NAMALWA (cell line): ENCODE measurements at regions not wholly inside any gene's neighbourhood (a gene's known extent, or its start where the extent isn't known, plus 50 kb on each side); places are given as distances from the start of the nearest gene placed in this dataset.
"Not testable (repeated sequence)": the region's sequence is repeated elsewhere in the genome, so short reads cannot be mapped to it uniquely, and the experiment has no call there.

Source experiments
- DNase-seq: peaks from one replicate; pipeline ENCODE4 v3.0.0-alpha.2; 2015; ENCODE audit warnings: low spot score

DNA sequence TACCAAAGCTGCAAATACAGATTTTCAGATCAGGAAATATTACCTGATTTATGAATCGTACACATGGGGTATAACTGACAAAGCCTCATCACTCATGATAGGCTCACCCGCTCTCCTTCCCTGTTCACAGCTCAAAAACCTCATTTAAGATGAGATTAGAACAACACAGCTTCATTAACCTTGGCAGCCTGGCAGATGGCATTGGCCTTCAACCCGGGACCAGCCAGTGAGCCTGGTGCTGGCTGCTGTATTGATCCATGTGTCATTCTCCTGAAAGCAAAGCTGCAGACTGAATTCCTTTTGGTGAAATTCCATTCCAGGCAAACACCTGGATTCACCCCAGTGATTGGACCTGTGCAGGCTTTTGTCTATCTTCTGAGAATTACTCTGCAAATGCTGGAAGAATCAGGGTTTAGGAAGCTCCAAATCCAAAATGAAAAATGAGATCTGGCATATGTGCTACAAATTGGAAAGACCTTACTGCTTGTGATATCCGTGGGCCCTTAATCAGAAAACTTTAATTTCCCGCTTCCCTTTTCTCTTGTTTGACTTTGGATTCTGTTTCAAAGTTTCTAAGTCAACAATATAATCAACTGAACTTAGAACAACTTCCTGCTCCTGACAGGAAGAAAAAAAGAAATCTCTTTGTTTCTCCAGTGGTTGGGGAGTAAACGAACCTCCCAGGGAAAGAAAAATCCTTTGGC is 189.1 kb upstream of the KBTBD8 start:
- DNase-seq = no peak

DNA sequence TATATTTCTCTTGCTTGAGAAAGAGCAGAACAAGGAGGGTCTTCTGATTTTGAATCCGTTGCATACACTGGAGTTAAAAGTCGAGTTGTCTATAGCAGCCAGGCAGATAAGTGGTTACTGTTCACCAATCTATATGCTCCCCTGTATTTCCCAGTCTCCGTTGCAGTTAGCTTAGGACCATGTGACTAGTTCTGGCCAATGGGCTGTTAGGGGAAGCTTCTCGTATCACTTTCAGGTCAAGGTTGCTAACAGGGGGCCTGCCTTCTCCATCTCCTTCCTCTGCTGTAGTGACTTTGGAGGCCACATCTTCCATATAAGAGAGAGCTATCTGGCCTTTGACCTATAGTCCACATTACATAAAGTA is 188.5 kb upstream of the KBTBD8 start:
- peak; percentile 3 for DNase-seq

GRCh38 chr3:66812136-66812535 is 186.0 kb upstream of the KBTBD8 start:
- DNase-seq = no peak

GRCh38 chr3:66812741-66813140 is 185.4 kb upstream of the KBTBD8 start:
- DNase-seq = no peak

- peak; percentile 49 for DNase-seq
These were observed 181.9 kb upstream of the KBTBD8 start for GRCh38 chr3:66816090-66816761.

DNA sequence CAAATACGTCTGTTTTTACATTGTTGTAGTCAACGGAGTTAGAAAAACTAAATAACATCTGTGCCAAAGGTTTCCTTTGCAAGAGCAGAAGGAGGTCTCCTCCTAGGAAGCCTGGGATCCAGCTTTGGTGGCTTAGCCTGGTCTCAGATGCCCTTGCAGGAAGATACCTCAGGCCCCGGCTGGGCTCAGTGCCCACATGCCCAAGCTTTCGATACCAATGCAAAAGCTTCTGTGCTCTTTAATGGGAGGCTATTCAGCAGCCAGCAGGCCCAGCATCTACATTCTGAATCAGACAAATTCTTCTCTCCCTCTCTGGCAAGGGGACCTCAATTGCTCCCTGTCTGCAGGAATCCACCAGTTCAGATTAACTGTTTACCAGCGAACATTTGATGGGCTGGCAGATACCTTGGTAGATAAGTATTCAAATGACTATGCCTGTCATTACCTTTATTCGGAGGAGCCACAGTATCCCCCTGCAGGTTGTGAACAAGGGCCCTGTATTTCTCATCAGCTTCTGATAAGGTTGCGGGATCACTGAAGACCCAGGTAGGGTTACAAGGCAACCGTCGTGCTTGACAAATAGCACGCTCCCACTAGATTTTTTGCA is 180.1 kb upstream of the KBTBD8 start:
- DNase-seq = no peak

DNA sequence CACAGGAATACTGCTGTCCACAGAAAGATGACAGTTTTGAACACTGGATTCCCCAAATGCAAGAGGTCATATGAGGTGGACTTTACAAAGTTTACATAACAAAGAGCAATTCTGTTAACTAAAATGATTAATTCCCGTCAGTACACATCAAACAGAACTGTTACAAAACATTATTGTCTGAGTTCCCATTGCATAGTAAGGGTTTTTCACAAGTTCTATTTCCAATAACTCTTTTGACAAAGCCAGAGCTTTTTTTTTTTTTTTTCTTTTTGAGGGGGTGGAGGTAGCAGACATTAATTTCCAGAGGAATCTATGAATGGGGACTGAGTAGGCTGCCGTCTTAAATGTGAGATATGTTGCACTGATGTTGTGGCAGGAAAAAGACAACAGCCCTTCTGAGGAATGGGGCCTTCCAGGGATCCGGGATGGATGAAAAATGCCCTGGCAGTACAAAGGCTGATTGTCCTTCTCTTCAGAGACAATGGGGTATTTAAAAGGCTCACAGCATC is 178.1 kb upstream of the KBTBD8 start:
- no peak for DNase-seq

DNA sequence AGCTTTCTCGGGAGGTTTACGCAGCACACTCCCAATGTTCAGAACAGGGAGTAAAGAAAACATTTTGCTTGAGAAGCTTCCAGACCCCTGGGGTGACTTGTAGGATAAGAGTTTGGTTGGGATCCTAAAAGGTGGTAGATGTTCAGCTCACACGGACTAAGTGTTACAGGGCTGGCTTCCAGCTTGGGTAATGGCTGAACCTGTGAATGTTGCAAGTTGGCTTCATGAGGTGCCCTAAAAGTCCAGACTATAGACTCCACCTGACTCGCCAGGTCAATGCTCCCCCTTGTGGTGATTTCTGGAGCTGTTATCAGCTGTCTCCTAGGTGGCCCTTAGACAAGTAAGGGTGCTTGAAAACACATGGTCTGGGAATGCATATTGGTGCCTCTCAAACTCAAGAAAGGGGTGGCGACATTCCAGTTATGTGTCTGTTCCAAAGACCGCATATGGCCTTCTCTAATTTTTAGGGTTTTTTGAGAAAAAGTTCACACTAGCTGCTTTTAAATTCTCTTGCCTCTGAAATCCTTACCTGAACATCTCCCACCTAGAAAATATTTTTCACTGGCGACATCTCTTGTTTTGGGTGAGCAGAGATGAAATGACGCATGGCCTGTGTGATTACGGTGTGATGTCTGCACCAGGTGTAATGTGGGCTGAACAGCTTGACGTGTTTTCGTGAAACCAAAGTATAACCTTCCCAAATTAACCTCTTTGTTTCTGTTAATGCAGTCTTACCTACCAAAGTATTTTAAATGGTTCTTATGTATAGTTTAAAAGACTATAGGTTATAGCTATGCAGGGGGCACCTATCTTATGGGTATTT is 175.7 kb upstream of the KBTBD8 start:
- peak; percentile 65 for DNase-seq

GRCh38 chr3:66823009-66823397 is 175.1 kb upstream of the KBTBD8 start:
- no peak for DNase-seq

- no peak for DNase-seq
These were observed 174.6 kb upstream of the KBTBD8 start for GRCh38 chr3:66823532-66823931.

DNA sequence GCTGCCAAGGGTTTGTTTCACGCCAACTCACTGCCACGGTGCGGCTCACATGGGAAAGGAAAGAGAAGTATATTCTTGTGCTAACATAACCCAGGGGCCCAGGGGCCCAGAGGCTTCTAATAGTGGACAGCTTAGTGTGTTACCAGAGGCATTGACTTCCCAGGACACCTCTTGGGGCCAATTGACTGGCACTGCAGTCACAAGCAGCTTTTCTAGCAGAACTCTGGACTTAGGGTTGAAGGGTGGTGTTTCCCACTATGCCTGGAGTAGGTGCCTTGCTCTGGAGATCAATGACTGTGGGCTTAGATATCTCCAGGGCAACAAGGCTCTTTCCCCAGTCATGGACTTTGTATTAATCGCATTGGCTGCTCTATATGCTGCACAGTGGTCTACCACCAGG is 172.7 kb upstream of the KBTBD8 start:
- DNase-seq = no peak

DNA sequence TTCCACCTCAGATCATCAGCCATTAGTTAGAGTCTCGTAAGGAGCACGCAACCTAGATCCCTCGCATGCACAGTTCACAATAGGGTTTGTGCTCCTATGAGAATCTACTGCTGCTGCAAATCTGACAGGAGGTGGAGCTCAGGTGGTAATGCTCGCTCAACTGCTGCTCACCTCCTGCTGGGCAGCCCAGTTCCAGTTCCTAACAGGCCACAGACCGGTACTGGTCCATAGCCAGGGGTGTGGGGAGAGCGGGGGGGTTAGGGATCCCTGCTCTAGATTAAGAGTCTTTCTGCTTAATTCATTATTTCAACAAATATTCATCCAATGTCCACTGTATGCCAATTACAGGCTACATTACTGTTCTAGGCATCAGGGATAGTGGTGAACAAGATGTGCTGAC is 170.4 kb upstream of the KBTBD8 start:
- DNase-seq = no peak

- DNase-seq = no peak
These were observed 169.8 kb upstream of the KBTBD8 start for GRCh38 chr3:66828303-66828702.

DNA sequence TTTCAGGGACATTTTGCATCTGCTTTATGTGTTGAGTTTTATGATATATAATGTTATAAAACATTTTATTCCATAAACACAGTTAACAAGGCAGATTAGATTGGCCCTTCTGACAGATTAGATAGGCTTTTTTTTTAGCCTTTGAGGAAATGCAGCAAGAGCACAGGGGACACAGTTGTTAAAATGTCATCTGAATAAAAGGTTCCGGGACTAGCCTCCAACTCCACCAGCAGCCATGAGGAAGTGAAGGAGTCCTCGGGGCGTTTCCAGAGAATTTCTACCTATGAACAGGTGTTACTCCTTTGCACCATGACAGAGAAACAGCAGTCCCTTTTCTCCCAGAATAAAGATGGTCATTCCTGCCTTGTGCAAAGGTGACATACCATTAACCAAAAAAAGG is 167.8 kb upstream of the KBTBD8 start:
- no peak for DNase-seq

- no peak for DNase-seq
These were observed 166.2 kb upstream of the KBTBD8 start for GRCh38 chr3:66831931-66832330.

DNA sequence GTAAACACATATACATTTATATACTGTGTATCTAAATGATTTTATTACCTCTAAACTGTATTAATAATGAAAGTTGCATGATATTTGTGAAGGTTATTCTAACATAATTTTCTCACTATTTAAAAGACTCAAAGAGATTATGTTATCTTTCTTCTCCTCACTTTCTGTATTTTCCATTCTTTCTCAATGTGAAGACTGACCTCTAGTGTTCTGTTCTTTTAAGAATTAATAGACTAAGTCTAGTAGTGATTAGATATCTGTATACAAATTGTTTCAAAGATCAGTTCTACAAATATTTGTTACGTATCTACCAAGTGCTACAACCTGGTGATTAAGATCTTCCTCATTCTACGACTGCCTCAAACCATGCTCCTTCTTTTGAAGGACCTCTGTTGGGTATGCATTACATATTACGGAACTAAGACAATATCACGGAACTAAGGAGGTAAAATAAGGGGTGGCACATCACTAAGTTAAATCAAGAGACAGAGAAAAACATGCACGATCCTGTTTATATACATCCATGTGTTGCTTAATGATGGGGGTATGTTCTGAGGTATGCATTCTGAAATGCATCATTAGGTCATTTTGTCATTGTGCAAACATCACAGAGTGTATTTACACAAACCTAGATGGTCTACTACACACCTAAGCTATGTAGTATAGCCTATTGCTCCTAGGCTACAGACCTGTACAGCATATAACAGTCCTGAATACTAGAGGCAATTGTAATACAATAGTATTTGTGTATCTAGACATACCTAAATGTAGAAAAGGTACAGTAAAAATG is 161.5 kb upstream of the KBTBD8 start:
- DNase-seq = peak; percentile 4

- no peak for DNase-seq
These were observed 159.4 kb upstream of the KBTBD8 start for GRCh38 chr3:66838704-66839103.

DNA sequence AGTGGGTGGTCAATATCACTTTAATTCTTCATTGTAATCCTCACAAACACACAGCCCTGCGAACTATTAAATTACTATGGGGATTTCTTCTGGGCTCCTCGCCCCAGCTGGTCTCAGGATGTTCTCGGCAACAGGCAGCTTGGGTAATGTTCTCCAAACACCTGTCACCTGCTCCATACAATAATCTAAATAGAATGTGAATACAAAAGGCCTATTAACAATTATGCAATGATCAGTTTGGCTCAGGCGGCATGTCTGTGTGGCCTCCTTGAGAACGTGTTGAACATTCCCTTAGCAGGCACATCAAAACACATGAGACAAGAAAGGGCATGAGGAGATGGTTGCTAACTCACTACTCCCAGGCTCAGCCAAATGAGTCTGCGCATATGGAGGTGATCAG is 158.6 kb upstream of the KBTBD8 start:
- DNase-seq = no peak

- not testable (repeated sequence) for DNase-seq
These were observed 155.2 kb upstream of the KBTBD8 start for GRCh38 chr3:66842761-66843464.

GRCh38 chr3:66851894-66852613 is 146.1 kb upstream of the KBTBD8 start:
- DNase-seq = no peak
